ENCODE measurements at regions not wholly inside any gene's neighbourhood (a gene's known extent, or its start where the extent isn't known, plus 50 kb on each side); places are given as distances from the start of the nearest gene placed in this dataset.

GRCh38 chr4:136812100-136812880 is 720.0 kb downstream of the PCDH18 start:
- Histone ChIP-seq H3K4me3 (no peak overlapping the region), H3K27ac (replicated peaks) (no peak overlapping the region), H3K4me1 (no peaks in the 10 kb centered on the region), H3K27me3 (ENCODE audit: low read depth) (no peaks in the 10 kb centered on the region), H3K36me3 (no peaks in the 10 kb centered on the region), H3K9me3 (replicated peaks) (peaks cover 5% of the 10 kb centered on the region)
- intact Hi-C loops (cut with micrococcal nuclease), result no loop called here
- DNase-seq, result no peak
- no peak for TF ChIP-seq CTCF (IDR thresholded peaks at IDR 0.05; ENCODE audit: borderline replicate concordance)

GRCh38 chr4:136811496-136812077 is 720.7 kb downstream of the PCDH18 start:
- H3K4me1 ChIP-seq, result no peaks in the 10 kb centered on the region
- H3K4me3 ChIP-seq, result no peak overlapping the region
- peaks cover 5% of the 10 kb centered on the region for H3K9me3 ChIP-seq (replicated peaks)
- H3K27ac ChIP-seq (replicated peaks), result no peak overlapping the region
- H3K27me3 ChIP-seq (ENCODE audit: low read depth), result no peaks in the 10 kb centered on the region
- H3K36me3 ChIP-seq, result no peaks in the 10 kb centered on the region
- no peak for TF ChIP-seq CTCF (IDR thresholded peaks at IDR 0.05; ENCODE audit: borderline replicate concordance)
- intact Hi-C loops (cut with micrococcal nuclease), result no loop called here
- DNase-seq, result no peak

- H3K27ac ChIP-seq (replicated peaks), result no peak overlapping the region
- no peak for TF ChIP-seq CTCF (IDR thresholded peaks at IDR 0.05; ENCODE audit: borderline replicate concordance)
- no peaks in the 10 kb centered on the region for H3K36me3 ChIP-seq
- peaks cover 13% of the 10 kb centered on the region for H3K9me3 ChIP-seq (replicated peaks)
- DNase-seq, result no peak
- H3K4me1 ChIP-seq, result no peaks in the 10 kb centered on the region
- H3K27me3 ChIP-seq (ENCODE audit: low read depth), result no peaks in the 10 kb centered on the region
- intact Hi-C loops (cut with micrococcal nuclease), result no loop called here
- H3K4me3 ChIP-seq, result no peak overlapping the region
Observed at GRCh38 chr4:136810626-136811025, 721.7 kb downstream of the PCDH18 start.

GRCh38 chr4:136806844-136807243 is 725.5 kb downstream of the PCDH18 start:
- no peaks in the 10 kb centered on the region for H3K4me1 ChIP-seq
- H3K36me3 ChIP-seq, result no peaks in the 10 kb centered on the region
- no peaks in the 10 kb centered on the region for H3K27me3 ChIP-seq (ENCODE audit: low read depth)
- H3K27ac ChIP-seq (replicated peaks), result no peak overlapping the region
- no peak overlapping the region for H3K4me3 ChIP-seq
- intact Hi-C loops (cut with micrococcal nuclease), result no loop called here
- H3K9me3 ChIP-seq (replicated peaks), result peaks cover 11% of the 10 kb centered on the region
- no peak for TF ChIP-seq CTCF (IDR thresholded peaks at IDR 0.05; ENCODE audit: borderline replicate concordance)
- DNase-seq, result no peak

GRCh38 chr4:136805617-136806016 is 726.7 kb downstream of the PCDH18 start:
- no peak for DNase-seq
- H3K36me3 ChIP-seq, result no peaks in the 10 kb centered on the region
- H3K27me3 ChIP-seq (ENCODE audit: low read depth), result no peaks in the 10 kb centered on the region
- no peaks in the 10 kb centered on the region for H3K4me1 ChIP-seq
- H3K27ac ChIP-seq (replicated peaks), result no peak overlapping the region
- H3K9me3 ChIP-seq (replicated peaks), result peaks cover 11% of the 10 kb centered on the region
- H3K4me3 ChIP-seq, result no peak overlapping the region
- TF ChIP-seq CTCF (IDR thresholded peaks at IDR 0.05; ENCODE audit: borderline replicate concordance), result no peak
- intact Hi-C loops (cut with micrococcal nuclease), result no loop called here
